HEK293 (cell line): ENCODE measurements at regions not wholly inside any gene's neighbourhood (a gene's known extent, or its start where the extent isn't known, plus 50 kb on each side); places are given as distances from the start of the nearest gene placed in this dataset.

Experiments
- GFI1B ChIP-seq: fragments of 450-650 bp; formaldehyde crosslinking; IDR thresholded peaks from 2 replicates; pipeline ENCODE4 v1.5.1; 2016; ENCODE audit warnings: missing biosample characterization, missing genetic modification characterization
- GLI2 ChIP-seq: fragments of 450-650 bp; formaldehyde crosslinking; IDR thresholded peaks from 2 replicates; pipeline ENCODE4; 2017; ENCODE audit warnings: missing biosample characterization, missing genetic modification characterization, low read depth, borderline replicate concordance
- IKZF3 ChIP-seq: fragments of 450-650 bp; IDR thresholded peaks from 2 replicates; pipeline ENCODE4 v1.5.0; 2018; ENCODE audit warnings: missing biosample characterization, mild to moderate bottlenecking, missing genetic modification characterization, moderate library complexity
- OSR2 ChIP-seq: fragments of 450-650 bp; formaldehyde crosslinking; IDR thresholded peaks from 2 replicates; pipeline ENCODE4 v1.5.1; 2016; ENCODE audit warnings: missing biosample characterization, missing genetic modification characterization
- RBAK ChIP-seq: fragments of 450-650 bp; formaldehyde crosslinking; IDR thresholded peaks from 2 replicates; pipeline ENCODE4 v1.5.1; 2016; ENCODE audit warnings: missing biosample characterization, missing genetic modification characterization
- SP7 ChIP-seq: fragments of 450-650 bp; formaldehyde crosslinking; IDR thresholded peaks from 2 replicates; pipeline ENCODE4 v1.5.1; 2016; ENCODE audit warnings: missing biosample characterization, missing genetic modification characterization
- WT1 ChIP-seq: fragments of 450-650 bp; formaldehyde crosslinking; IDR thresholded peaks from 2 replicates; pipeline ENCODE4 v1.5.1; 2016; ENCODE audit warnings: missing biosample characterization, missing genetic modification characterization
- ZBTB17 ChIP-seq: fragments of 450-650 bp; formaldehyde crosslinking; IDR thresholded peaks from 2 replicates; pipeline ENCODE4 v1.5.1; 2016; ENCODE audit warnings: missing biosample characterization, missing genetic modification characterization
- ZBTB21 ChIP-seq: fragments of 450-650 bp; formaldehyde crosslinking; IDR thresholded peaks from 2 replicates; pipeline ENCODE4 v1.5.1; 2017; ENCODE audit warnings: missing biosample characterization, missing genetic modification characterization
- ZNF114 ChIP-seq: fragments of 450-650 bp; formaldehyde crosslinking; IDR thresholded peaks from 2 replicates; pipeline ENCODE4 v1.5.0; 2017; ENCODE audit warnings: missing biosample characterization, missing genetic modification characterization
- ZNF174 ChIP-seq: fragments of 450-650 bp; formaldehyde crosslinking; IDR thresholded peaks from 2 replicates; pipeline ENCODE4 v1.5.0; 2017; ENCODE audit warnings: missing biosample characterization, mild to moderate bottlenecking, missing genetic modification characterization
- ZNF202 ChIP-seq: fragments of 450-650 bp; formaldehyde crosslinking; IDR thresholded peaks from 2 replicates; pipeline ENCODE4 v1.5.1; 2016; ENCODE audit warnings: missing biosample characterization, missing genetic modification characterization, borderline replicate concordance
- ZNF221 ChIP-seq: fragments of 450-650 bp; formaldehyde crosslinking; IDR thresholded peaks from 2 replicates; pipeline ENCODE4 v1.5.1; 2017; ENCODE audit warnings: missing biosample characterization, missing genetic modification characterization, borderline replicate concordance
- ZNF223 ChIP-seq: fragments of 450-650 bp; formaldehyde crosslinking; IDR thresholded peaks from 2 replicates; pipeline ENCODE4 v1.5.1; 2016; ENCODE audit warnings: missing biosample characterization, missing genetic modification characterization
- ZNF23 ChIP-seq: fragments of 450-650 bp; formaldehyde crosslinking; IDR thresholded peaks from 2 replicates; pipeline ENCODE4 v1.5.1; 2016; ENCODE audit warnings: missing biosample characterization, missing genetic modification characterization, borderline replicate concordance
- ZNF426 ChIP-seq: fragments of 450-650 bp; formaldehyde crosslinking; IDR thresholded peaks from 2 replicates; pipeline ENCODE4 v1.5.1; 2017; ENCODE audit warnings: missing biosample characterization, missing genetic modification characterization, mild to moderate bottlenecking, inconsistent platforms, moderate library complexity
- ZNF433 ChIP-seq: fragments of 450-650 bp; formaldehyde crosslinking; IDR thresholded peaks from 2 replicates; pipeline ENCODE4 v1.5.1; 2016; ENCODE audit warnings: missing biosample characterization, missing genetic modification characterization, low read depth
- ZNF623 ChIP-seq: fragments of 450-650 bp; formaldehyde crosslinking; IDR thresholded peaks from 2 replicates; pipeline ENCODE4 v1.5.1; 2016; ENCODE audit warnings: missing biosample characterization, missing genetic modification characterization
- ZNF658 ChIP-seq: fragments of 450-650 bp; formaldehyde crosslinking; IDR thresholded peaks from 2 replicates; pipeline ENCODE4; 2016; ENCODE audit warnings: missing biosample characterization, missing genetic modification characterization
- ZNF777 ChIP-seq: fragments of 450-650 bp; formaldehyde crosslinking; IDR thresholded peaks from 2 replicates; pipeline ENCODE4 v1.5.1; 2017; ENCODE audit warnings: missing biosample characterization, missing genetic modification characterization, borderline replicate concordance
- ZSCAN30 ChIP-seq: fragments of 450-650 bp; IDR thresholded peaks from 2 replicates; pipeline ENCODE4 v1.5.1; 2018; ENCODE audit warnings: missing biosample characterization, mild to moderate bottlenecking, missing genetic modification characterization, moderate library complexity
- TF ChIP-seq, protein P1 (sequence below): fragments of 450-650 bp; formaldehyde crosslinking; IDR thresholded peaks from 2 replicates; pipeline ENCODE4 v1.5.1; 2016; ENCODE audit warnings: missing biosample characterization, missing genetic modification characterization
- TF ChIP-seq, protein P2 (sequence below): fragments of 450-650 bp; formaldehyde crosslinking; IDR thresholded peaks from 2 replicates; pipeline ENCODE4 v1.5.1; 2016; ENCODE audit warnings: missing biosample characterization, missing genetic modification characterization
- TF ChIP-seq, protein P3 (sequence below): fragments of 450-650 bp; formaldehyde crosslinking; IDR thresholded peaks from 2 replicates; pipeline ENCODE4 v1.5.1; 2016; ENCODE audit warnings: missing biosample characterization, missing genetic modification characterization
- TF ChIP-seq, protein P4 (sequence below): fragments of 450-650 bp; formaldehyde crosslinking; IDR thresholded peaks from 2 replicates; pipeline ENCODE4 v1.5.1; 2016; ENCODE audit warnings: missing biosample characterization, missing genetic modification characterization
- TF ChIP-seq, protein P5 (sequence below): fragments of 450-650 bp; formaldehyde crosslinking; IDR thresholded peaks from 2 replicates; pipeline ENCODE4 v1.5.1; 2016; ENCODE audit warnings: missing biosample characterization, missing genetic modification characterization
- TF ChIP-seq, protein P6 (sequence below): fragments of 450-650 bp; formaldehyde crosslinking; IDR thresholded peaks from 2 replicates; pipeline ENCODE4 v1.5.1; 2017; ENCODE audit warnings: missing biosample characterization, missing genetic modification characterization
- TF ChIP-seq, protein P7 (sequence below): fragments of 450-650 bp; formaldehyde crosslinking; IDR thresholded peaks from 2 replicates; pipeline ENCODE4 v1.5.1; 2016; ENCODE audit warnings: missing biosample characterization, missing genetic modification characterization

DNA sequence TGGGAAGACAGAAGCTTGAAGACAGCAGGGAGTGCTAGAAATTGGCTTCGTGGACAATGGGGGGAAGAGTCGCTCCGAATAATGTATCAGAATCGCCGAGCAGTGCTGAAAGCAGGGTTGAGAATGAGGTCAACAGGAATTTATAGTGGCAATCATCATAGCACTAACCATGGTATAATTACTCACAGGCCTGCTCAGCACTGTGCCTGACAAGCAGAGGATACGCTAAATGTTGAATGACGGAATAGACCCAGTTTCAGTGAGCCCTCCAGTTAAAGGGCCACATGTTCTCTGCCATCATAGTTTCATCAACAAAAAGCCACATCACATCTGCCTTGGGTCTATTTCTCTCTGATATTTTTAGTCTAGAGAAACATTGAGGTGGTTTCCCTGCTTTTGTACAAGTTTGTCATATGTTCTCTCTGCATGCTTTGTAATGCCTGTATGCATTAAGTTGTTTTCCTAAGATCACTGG lies 130.3 kb upstream of the EGLN3 start (continued):
- peak; percentile 41; the same call in 1 of the 2 replicates for TF ChIP-seq ZSCAN30 (tag by site-specific recombination)
- TF ChIP-seq, protein P1, sequence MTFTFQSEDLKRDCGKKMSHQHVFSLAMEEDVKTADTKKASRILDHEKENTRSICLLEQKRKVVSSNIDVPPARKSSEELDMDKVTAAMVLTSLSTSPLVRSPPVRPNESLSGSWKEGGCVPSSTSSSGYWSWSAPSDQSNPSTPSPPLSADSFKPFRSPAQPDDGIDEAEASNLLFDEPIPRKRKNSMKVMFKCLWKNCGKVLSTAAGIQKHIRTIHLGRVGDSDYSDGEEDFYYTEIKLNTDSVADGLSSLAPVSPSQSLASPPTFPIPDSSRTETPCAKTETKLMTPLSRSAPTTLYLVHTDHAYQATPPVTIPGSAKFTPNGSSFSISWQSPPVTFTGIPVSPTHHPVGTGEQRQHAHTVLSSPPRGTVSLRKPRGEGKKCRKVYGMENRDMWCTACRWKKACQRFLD (tag by site-specific recombination), result no peak
- TF ChIP-seq ZNF221, result no peak
- no peak for TF ChIP-seq ZNF433 (tag by site-specific recombination)
- TF ChIP-seq ZNF174 (tag by site-specific recombination), result no peak
- TF ChIP-seq ZBTB17 (tag by site-specific recombination), result peak; percentile 76
- TF ChIP-seq GFI1B (tag by site-specific recombination), result no peak
- TF ChIP-seq OSR2 (tag by site-specific recombination), result peak; percentile 89
- TF ChIP-seq ZNF426 (tag by site-specific recombination), result no peak
- peak; percentile 59 for TF ChIP-seq IKZF3 (tag by site-specific recombination)
- TF ChIP-seq, protein P2, sequence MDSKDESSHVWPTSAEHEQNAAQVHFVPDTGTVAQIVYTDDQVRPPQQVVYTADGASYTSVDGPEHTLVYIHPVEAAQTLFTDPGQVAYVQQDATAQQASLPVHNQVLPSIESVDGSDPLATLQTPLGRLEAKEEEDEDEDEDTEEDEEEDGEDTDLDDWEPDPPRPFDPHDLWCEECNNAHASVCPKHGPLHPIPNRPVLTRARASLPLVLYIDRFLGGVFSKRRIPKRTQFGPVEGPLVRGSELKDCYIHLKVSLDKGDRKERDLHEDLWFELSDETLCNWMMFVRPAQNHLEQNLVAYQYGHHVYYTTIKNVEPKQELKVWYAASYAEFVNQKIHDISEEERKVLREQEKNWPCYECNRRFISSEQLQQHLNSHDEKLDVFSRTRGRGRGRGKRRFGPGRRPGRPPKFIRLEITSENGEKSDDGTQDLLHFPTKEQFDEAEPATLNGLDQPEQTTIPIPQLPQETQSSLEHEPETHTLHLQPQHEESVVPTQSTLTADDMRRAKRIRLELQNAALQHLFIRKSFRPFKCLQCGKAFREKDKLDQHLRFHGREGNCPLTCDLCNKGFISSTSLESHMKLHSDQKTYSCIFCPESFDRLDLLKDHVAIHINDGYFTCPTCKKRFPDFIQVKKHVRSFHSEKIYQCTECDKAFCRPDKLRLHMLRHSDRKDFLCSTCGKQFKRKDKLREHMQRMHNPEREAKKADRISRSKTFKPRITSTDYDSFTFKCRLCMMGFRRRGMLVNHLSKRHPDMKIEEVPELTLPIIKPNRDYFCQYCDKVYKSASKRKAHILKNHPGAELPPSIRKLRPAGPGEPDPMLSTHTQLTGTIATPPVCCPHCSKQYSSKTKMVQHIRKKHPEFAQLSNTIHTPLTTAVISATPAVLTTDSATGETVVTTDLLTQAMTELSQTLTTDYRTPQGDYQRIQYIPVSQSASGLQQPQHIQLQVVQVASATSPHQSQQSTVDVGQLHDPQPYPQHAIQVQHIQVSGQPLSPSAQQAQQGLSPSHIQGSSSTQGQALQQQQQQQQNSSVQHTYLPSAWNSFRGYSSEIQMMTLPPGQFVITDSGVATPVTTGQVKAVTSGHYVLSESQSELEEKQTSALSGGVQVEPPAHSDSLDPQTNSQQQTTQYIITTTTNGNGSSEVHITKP (tag by site-specific recombination), result peak; percentile 49
- no peak for TF ChIP-seq RBAK (tag by site-specific recombination)
- TF ChIP-seq, protein P3, sequence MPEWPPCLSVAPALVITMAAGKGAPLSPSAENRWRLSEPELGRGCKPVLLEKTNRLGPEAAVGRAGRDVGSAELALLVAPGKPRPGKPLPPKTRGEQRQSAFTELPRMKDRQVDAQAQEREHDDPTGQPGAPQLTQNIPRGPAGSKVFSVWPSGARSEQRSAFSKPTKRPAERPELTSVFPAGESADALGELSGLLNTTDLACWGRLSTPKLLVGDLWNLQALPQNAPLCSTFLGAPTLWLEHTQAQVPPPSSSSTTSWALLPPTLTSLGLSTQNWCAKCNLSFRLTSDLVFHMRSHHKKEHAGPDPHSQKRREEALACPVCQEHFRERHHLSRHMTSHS (tag by site-specific recombination), result no peak
- TF ChIP-seq, protein P4, sequence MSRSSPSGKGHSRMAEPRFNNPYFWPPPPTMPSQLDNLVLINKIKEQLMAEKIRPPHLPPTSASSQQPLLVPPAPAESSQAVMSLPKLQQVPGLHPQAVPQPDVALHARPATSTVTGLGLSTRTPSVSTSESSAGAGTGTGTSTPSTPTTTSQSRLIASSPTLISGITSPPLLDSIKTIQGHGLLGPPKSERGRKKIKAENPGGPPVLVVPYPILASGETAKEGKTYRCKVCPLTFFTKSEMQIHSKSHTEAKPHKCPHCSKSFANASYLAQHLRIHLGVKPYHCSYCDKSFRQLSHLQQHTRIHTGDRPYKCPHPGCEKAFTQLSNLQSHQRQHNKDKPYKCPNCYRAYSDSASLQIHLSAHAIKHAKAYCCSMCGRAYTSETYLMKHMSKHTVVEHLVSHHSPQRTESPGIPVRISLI (tag by site-specific recombination), result no peak
- peak; percentile 69 for TF ChIP-seq WT1 (tag by site-specific recombination)
- peak; percentile 92 for TF ChIP-seq ZBTB21
- TF ChIP-seq, protein P5, sequence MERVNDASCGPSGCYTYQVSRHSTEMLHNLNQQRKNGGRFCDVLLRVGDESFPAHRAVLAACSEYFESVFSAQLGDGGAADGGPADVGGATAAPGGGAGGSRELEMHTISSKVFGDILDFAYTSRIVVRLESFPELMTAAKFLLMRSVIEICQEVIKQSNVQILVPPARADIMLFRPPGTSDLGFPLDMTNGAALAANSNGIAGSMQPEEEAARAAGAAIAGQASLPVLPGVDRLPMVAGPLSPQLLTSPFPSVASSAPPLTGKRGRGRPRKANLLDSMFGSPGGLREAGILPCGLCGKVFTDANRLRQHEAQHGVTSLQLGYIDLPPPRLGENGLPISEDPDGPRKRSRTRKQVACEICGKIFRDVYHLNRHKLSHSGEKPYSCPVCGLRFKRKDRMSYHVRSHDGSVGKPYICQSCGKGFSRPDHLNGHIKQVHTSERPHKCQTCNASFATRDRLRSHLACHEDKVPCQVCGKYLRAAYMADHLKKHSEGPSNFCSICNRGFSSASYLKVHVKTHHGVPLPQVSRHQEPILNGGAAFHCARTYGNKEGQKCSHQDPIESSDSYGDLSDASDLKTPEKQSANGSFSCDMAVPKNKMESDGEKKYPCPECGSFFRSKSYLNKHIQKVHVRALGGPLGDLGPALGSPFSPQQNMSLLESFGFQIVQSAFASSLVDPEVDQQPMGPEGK (tag by site-specific recombination), result peak; percentile 64
- TF ChIP-seq ZNF202 (tag by site-specific recombination), result no peak
- TF ChIP-seq GLI2, result peak; percentile 61; the same call in 1 of the 2 replicates
- no peak for TF ChIP-seq ZNF114 (tag by site-specific recombination)
- TF ChIP-seq ZNF223, result no peak
- peak; percentile 86 for TF ChIP-seq SP7 (tag by site-specific recombination)
- TF ChIP-seq, protein P6, sequence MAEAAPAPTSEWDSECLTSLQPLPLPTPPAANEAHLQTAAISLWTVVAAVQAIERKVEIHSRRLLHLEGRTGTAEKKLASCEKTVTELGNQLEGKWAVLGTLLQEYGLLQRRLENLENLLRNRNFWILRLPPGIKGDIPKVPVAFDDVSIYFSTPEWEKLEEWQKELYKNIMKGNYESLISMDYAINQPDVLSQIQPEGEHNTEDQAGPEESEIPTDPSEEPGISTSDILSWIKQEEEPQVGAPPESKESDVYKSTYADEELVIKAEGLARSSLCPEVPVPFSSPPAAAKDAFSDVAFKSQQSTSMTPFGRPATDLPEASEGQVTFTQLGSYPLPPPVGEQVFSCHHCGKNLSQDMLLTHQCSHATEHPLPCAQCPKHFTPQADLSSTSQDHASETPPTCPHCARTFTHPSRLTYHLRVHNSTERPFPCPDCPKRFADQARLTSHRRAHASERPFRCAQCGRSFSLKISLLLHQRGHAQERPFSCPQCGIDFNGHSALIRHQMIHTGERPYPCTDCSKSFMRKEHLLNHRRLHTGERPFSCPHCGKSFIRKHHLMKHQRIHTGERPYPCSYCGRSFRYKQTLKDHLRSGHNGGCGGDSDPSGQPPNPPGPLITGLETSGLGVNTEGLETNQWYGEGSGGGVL (tag by site-specific recombination), result peak; percentile 55; the same call in 1 of the 2 replicates
- no peak for TF ChIP-seq ZNF658 (tag by site-specific recombination)
- TF ChIP-seq, protein P7, sequence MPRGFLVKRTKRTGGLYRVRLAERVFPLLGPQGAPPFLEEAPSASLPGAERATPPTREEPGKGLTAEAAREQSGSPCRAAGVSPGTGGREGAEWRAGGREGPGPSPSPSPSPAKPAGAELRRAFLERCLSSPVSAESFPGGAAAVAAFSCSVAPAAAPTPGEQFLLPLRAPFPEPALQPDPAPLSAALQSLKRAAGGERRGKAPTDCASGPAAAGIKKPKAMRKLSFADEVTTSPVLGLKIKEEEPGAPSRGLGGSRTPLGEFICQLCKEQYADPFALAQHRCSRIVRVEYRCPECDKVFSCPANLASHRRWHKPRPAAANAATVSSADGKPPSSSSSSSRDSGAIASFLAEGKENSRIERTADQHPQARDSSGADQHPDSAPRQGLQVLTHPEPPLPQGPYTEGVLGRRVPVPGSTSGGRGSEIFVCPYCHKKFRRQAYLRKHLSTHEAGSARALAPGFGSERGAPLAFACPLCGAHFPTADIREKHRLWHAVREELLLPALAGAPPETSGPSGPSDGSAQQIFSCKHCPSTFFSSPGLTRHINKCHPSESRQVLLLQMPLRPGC, result peak; percentile 94
- no peak for TF ChIP-seq ZNF777 (tag by site-specific recombination)
- no peak for TF ChIP-seq ZNF23
- TF ChIP-seq ZNF623 (tag by site-specific recombination), result 0 out of 2 replicates have a peak, but pooled peaks have one; percentile 13
